Epithelial cell of prostate (primary cell): ENCODE measurements at regions not wholly inside any gene's neighbourhood (a gene's known extent, or its start where the extent isn't known, plus 50 kb on each side); places are given as distances from the start of the nearest gene placed in this dataset.

Experiments
- DNase-seq: peaks from one replicate; pipeline ENCODE4 v3.0.0-alpha.2; 2011; ENCODE audit warnings: low read depth, low spot score
- H3K27ac ChIP-seq: fragments of 450-650 bp; 2 replicates; pipeline ENCODE4 v1.5.1; 2017; ENCODE audit warnings: mild to moderate bottlenecking

DNA sequence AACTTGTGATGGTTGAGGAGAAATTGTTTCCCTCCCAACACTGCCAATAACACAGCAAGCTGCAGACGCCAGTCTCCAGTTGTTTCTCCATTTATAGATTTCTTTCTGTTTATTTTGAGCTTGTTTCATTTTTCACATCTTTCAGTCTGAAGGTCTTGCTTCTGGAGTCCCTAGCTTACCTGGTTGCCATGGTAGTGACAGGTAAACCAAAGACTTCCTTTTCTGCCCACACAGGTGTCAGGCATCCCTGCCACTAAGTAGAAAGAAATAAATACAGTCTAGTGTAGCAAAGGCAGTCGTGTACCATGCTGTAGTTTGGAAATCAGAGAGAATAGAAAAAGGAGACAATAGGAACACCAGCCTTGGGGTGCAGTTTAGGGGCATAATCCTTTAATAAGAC is 82.8 kb downstream of the MARCHF4 start:
- DNase-seq, result no peak
- no peak overlapping the region for H3K27ac ChIP-seq

DNA sequence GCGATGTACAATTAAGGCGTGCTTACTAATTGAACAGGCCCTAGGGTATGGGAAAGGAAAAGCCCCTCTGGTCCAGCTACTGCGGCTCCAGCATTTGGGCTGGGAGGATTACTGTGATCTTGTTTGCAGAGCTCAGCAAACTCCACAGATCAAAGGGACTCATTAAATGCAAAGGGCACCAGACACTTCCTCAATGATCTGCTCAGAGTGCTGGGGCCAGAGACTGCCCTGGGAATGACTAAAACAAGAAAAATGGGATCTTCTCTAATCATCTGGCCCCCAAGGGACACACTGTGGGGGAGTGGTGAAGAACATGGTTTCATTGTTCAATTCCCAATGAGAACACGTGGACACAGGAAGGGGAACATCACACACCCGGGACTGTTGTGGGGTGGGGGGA is 85.0 kb downstream of the MARCHF4 start:
- DNase-seq, result no peak
- H3K27ac ChIP-seq, result no peak overlapping the region

GRCh38 chr2:216286616-216287231 is 85.6 kb downstream of the MARCHF4 start:
- no peak for DNase-seq
- H3K27ac ChIP-seq, result no peak overlapping the region

- H3K27ac ChIP-seq, result no peak overlapping the region
- DNase-seq, result no peak
These were observed 86.6 kb downstream of the MARCHF4 start for GRCh38 chr2:216285701-216286100.

DNA sequence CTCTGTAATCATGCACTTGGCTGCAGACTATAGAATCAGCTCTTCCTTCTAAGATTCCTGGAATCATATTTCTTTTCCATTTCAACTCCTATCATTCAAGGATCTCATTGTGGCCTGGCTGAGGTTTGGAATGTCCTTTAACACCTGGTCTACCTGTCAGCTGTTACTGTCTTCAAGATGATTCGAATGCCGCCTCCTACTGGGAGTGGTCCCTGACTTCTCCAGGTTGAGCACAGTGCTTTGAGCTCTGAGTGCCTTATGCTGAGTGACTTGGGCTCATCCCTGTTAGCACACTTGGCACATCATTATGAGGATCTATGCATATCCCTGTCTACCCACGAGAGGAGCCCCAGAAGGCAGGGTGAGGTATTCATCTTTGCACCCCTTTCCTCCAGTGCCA is 87.6 kb downstream of the MARCHF4 start:
- no peak for DNase-seq
- no peak overlapping the region for H3K27ac ChIP-seq

- DNase-seq, result no peak
- no peak overlapping the region for H3K27ac ChIP-seq
These were observed 89.0 kb downstream of the MARCHF4 start for GRCh38 chr2:216283038-216283900.

GRCh38 chr2:216281876-216282275 is 90.4 kb downstream of the MARCHF4 start:
- H3K27ac ChIP-seq, result no peak overlapping the region
- DNase-seq, result no peak

GRCh38 chr2:216281316-216281715 is 91.0 kb downstream of the MARCHF4 start:
- DNase-seq, result no peak
- H3K27ac ChIP-seq, result no peak overlapping the region

- no peak overlapping the region for H3K27ac ChIP-seq
These were observed 92.8 kb downstream of the MARCHF4 start for GRCh38 chr2:216279459-216279858.

GRCh38 chr2:216279031-216279430 is 93.3 kb downstream of the MARCHF4 start:
- no peak for DNase-seq
- H3K27ac ChIP-seq, result no peak overlapping the region

More at GRCh38 chr2:216279459-216279858, 92.8 kb downstream of the MARCHF4 start:
- DNase-seq, result no peak

DNA sequence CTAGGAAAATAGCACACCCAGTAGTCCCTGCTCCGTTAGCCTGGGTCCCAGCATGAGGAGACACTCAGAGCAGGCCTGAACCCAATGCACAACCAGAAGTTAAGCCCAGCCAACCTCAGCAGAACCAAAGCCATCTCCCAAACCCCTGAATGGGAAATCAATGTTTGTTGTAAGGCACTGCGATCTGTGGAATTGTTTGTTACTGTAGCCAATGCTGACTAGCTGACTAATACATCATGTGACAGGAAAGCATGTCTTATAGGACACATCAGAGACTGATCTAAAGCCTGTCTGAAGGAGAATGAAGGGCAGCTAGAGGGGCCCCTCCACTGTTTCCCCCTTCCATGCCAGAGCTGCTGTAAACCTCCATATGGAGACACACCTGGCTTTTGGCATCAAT is 96.4 kb downstream of the MARCHF4 start:
- no peak overlapping the region for H3K27ac ChIP-seq
- DNase-seq, result no peak

DNA sequence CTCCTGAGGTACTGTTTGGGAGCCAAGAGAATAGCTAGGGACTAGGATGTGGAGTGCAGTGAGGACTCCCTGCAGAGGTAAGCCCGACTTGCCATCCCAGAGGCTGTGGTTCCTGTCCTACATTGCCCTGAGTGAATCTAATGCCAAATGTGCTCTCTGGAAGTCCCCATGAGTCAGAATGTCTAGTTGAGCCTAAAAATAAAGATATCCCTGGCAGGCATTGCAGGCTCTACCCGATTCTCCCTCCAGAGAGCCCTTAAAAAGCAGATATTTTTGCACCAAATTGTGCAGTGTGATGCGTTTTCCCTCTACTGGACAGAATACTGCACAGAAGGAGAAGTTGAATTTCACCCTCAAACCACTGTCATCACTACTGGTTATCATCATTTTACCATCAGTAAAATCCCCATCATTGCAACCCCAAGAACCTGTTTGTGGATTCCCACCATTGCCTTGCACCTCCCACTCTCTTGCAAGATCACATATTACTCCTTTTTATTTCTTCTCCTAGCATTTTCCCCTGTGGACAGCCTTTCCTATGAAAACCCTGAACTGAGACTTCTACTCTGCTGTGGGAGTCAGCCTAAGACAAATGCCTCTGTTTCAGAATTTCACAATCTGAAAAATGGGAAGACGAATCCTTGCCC is 98.0 kb downstream of the MARCHF4 start:
- DNase-seq, result no peak

DNA sequence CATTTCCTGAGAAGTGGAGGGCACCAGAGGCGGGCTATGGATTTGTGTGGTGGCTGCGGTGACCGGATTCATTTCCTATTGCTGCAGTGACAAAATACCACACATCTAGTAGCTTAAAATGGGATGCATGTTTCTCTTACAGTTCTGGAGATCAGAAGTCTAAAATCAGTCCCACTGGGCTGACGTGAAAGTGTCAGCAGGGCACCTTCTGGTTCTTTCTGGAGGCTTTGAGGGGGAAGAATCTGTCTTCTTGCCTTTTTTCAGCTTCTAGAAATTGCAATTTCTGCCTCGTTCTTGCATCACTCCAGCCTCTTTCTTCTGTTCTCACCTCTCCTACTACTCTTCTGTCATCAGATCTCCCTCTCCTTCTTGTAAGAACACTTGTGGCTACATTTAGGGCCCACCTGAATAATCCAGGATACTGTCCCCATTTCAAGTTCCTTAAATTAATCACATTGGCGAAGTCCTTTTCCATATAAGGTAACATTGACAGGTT is 111.2 kb downstream of the MARCHF4 start:
- H3K27ac ChIP-seq, result no peak overlapping the region
- DNase-seq, result no peak

More for the DNA sequence above, 98.0 kb downstream of the MARCHF4 start:
- H3K27ac ChIP-seq, result no peak overlapping the region

GRCh38 chr2:216260629-216261028 is 111.7 kb downstream of the MARCHF4 start:
- no peak overlapping the region for H3K27ac ChIP-seq
- no peak for DNase-seq

DNA sequence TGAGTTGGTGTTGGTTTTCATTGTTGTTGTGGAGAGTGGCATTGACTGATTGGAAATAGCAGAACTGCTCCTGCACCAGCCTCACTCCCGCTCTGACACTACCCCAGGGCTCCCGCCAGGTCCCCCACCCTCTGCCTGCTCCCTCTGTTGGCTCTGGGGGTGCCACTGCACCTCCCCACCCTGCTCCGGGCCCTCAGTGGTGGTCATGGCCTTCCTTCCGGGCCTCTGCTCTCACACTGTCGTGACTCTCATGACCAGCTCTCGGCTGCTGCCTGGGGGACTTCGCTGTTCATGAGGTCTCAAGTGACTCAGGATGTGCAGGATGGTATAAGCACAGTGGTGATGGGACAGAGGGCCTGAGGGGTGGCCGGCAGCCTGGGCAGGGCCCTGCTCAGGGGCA is 113.2 kb downstream of the MARCHF4 start:
- no peak overlapping the region for H3K27ac ChIP-seq
- no peak for DNase-seq

- no peak for DNase-seq
- H3K27ac ChIP-seq, result no peak overlapping the region
These were observed 115.2 kb downstream of the MARCHF4 start for GRCh38 chr2:216257089-216257488.
